ENCODE measurements at regions not wholly inside any gene's neighbourhood (a gene's known extent, or its start where the extent isn't known, plus 50 kb on each side); places are given as distances from the start of the nearest gene placed in this dataset.
"Not testable (repeated sequence)": the region's sequence is repeated elsewhere in the genome, so short reads cannot be mapped to it uniquely, and the experiment has no call there.

- DNase-seq = no peak
Measured at GRCh38 chr12:28063355-28063880, 90.9 kb upstream of the PTHLH start.

- no peak for DNase-seq
Measured at GRCh38 chr12:28065374-28065773, 92.8 kb upstream of the PTHLH start.

- no peak for DNase-seq
Measured at GRCh38 chr12:28065889-28066630, 93.5 kb upstream of the PTHLH start.

GRCh38 chr12:28066879-28067278 is 94.3 kb upstream of the PTHLH start:
- DNase-seq = no peak

- no peak for DNase-seq
Measured at GRCh38 chr12:28068467-28068866, 95.9 kb upstream of the PTHLH start.

GRCh38 chr12:28079539-28079938 is 107.0 kb upstream of the PTHLH start:
- DNase-seq = no peak

DNA sequence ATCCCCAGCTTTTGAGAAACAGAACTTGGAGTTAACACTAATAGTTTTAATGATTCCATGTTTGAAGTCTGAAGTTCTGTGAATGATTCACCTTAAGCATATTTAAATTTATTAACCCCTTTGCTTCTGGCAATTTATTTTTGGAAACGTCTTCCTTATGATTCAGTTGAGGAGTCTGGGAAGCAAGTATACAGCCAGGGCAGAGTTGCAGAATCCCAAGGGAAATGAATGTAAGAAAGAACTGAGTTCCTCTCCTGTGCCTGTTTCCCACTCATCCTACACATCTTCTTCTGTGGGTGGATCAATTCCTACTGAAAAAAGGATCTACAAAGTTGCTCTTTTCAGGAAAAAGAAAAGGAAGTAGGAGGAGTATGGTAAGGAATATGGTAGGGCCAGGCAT is 108.2 kb upstream of the CCDC91 start:
- DNase-seq = no peak

GRCh38 chr12:28083840-28084678 is 106.2 kb upstream of the CCDC91 start:
- no peak for DNase-seq

DNA sequence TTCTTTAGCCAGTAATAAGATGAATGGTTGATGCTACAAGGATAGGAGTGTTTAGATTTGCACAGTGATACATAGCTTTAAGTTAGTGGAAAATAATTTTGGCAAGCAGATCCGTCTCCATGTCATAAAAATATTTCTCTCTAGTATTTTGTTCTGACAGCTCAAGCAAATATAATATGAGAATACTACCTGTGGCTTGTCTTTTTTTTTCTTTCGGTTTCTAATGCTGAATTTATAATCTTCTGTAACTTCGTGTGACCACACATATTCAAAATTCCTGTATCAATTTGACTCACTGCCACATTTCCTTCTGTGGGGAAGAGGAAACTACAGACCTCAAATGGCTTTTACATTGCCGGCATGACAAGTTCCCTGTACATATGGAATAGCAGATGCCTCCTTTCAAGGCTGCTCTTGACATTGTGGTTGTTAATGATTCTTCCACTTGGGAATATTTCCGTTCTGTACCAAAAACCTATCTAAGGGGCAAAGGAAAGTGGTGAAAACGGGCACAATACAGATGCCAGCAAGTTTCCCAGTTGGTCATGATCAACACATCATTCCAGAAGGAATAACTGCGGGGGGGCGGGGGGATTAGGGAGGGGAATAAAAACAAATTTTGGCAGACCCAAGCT is 103.6 kb upstream of the CCDC91 start:
- no peak for DNase-seq

- DNase-seq = no peak
Measured at GRCh38 chr12:28088566-28089272, 101.5 kb upstream of the CCDC91 start.

DNA sequence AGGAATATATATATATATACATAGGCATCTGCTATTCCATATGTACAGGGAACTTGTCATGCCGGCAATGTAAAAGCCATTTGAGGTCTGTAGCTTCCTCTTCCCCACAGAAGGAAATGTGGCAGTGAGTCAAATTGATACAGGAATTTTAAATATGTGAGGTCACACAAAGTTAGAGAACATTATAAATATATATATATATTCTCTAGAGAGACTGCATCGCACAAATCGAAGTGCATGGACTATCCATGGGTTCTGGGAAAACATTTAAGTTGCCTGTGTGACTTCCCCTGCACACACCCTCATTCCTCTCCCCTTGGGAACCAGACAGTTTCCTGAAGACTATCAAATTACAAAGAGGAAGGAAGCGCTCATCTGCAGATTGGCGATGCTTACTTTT is 100.9 kb upstream of the CCDC91 start:
- DNase-seq = no peak

- DNase-seq = no peak
Measured at GRCh38 chr12:28090835-28091234, 99.4 kb upstream of the CCDC91 start.

DNA sequence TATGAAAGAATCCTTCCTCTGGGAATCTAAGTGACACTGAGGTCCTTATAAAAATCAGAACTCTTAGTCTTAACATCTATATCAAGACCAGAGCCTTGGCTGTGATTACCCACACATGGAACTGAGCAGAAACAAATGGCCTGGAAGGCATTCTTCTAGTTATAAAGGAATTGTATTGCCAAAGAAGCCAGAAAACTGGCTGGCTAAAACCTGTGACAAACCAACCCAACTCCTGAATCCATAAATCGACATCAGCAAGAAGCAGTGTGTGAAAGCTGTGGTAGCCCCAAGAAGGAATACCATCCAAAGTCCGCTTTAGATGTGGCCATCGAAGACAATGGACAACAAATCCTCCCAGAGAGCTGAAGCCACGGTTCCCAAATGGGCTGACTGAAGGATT is 97.9 kb upstream of the CCDC91 start:
- DNase-seq = no peak

DNA sequence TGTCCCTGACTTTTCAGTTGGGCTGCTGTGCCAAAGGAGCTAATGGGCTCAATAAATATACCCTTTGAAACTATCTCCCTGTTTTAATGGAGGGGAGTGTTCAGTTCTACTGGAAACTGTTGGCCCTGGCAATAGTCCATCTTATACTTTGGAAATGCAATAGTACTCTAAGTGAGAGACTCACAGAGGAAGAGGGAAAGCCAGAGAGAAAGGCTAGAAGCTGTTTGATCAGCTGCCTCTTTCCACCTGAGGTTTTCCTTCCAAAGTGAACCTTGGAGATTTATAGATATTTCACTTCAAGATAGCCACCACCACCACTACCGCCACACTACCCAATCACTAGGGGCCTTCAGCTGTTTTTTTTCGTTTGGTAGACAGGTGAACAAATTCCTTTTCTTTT is 93.6 kb upstream of the CCDC91 start:
- no peak for DNase-seq

- DNase-seq = no peak
Measured at GRCh38 chr12:28097221-28097620, 93.0 kb upstream of the CCDC91 start.

GRCh38 chr12:28099245-28099644 is 91.0 kb upstream of the CCDC91 start:
- not testable (repeated sequence) for DNase-seq

- no peak for DNase-seq
Measured at GRCh38 chr12:28099871-28100270, 90.4 kb upstream of the CCDC91 start.

GRCh38 chr12:28100717-28101116 is 89.5 kb upstream of the CCDC91 start:
- DNase-seq = no peak

GRCh38 chr12:28104316-28104715 is 85.9 kb upstream of the CCDC91 start:
- DNase-seq = no peak

DNA sequence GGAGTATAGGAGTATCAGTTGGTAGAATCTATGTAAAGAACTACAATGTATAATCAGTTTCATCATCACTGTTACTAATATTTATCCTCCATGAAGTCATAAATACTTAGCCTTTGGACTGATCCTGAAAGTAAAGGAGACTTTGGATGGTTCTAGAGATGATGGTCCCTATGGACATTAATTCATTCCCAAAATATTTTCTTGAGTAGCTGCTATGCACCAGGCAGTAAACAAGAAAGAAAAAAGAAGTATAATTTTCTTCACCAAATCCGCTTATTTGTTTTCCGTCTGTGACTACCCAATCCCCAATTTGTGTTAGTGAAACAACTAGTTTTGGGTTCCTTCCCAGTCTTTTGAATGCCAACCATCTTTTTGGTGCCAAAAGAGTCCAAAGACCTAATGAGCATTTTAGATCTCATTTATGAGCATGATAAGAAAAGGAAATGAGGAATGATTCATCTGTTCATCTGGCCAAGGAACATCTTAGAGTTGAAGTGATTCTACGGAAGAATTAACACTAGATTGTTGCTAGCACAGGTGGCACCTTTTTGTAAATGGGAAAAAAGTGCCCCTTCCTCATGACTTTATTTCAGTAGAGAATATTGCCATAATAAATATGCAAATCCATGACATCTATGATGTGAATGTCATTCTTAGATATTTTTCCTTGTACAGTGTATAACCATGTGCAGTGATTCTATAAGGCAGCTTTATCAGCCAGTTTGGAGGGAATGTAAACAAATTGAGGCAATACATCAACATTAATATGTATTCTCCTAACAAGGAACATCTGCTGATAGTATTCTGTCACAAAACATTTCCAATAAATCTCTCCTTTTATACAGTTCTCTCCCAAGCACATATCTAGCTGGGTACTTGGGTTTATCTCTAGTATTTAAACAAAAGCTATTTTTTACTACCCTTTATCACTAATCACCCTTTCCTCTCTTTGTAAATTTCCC is 85.1 kb upstream of the CCDC91 start:
- no peak for DNase-seq

DNA sequence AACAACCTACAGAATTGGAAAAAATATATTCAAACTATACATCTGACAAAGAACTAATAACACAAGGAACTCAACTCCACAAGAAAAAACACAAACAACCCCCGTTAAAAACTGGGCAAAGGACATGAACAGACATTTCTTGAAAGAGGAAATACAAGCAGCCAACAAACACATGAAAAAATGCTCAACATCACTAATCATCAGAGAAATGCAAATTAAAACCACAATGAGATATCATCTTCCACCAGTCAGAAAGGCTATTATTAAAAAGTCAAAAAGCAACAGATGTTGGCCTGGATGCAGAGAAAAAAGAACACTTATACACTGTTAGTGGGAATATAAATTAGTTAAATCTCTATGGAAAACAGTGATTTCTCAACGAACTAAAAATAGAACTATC is 82.6 kb upstream of the CCDC91 start:
- DNase-seq = no peak

GRCh38 chr12:28108599-28108998 is 81.7 kb upstream of the CCDC91 start:
- no peak for DNase-seq

All from 8988T (cell line).